HG03439 (cell line): ENCODE measurements at regions not wholly inside any gene's neighbourhood (a gene's known extent, or its start where the extent isn't known, plus 50 kb on each side); places are given as distances from the start of the nearest gene placed in this dataset.
"Not testable (repeated sequence)": the region's sequence is repeated elsewhere in the genome, so short reads cannot be mapped to it uniquely, and the experiment has no call there.

Experiments used
- ATAC-seq: cut with Tn5 transposase; IDR thresholded peaks from one replicate; pipeline ENCODE4 v1.9.1; 2021; ENCODE audit warnings: mild to moderate bottlenecking, moderate library complexity; ENCODE audit not compliant: unreplicated experiment

GRCh38 chr2:34176693-34177092, 577.6 kb upstream of the FAM98A start:
- no peak for ATAC-seq

- ATAC-seq: no peak
These were observed 575.4 kb upstream of the FAM98A start for GRCh38 chr2:34174506-34174905.

- ATAC-seq: no peak
These were observed 563.1 kb upstream of the FAM98A start for GRCh38 chr2:34162231-34162630.

GRCh38 chr2:34161549-34161948, 562.5 kb upstream of the FAM98A start:
- no peak for ATAC-seq

- no peak for ATAC-seq
These were observed 560.8 kb upstream of the FAM98A start for GRCh38 chr2:34159901-34160300.

GRCh38 chr2:34153484-34153883, 554.4 kb upstream of the FAM98A start:
- no peak for ATAC-seq

- no peak for ATAC-seq
These were observed 548.7 kb upstream of the FAM98A start for GRCh38 chr2:34147780-34148179.

- ATAC-seq: no peak
These were observed 544.0 kb upstream of the FAM98A start for GRCh38 chr2:34143149-34143548.

- ATAC-seq: not testable (repeated sequence)
These were observed 543.5 kb upstream of the FAM98A start for GRCh38 chr2:34142531-34143008.

GRCh38 chr2:34133065-34133464, 534.0 kb upstream of the FAM98A start:
- not testable (repeated sequence) for ATAC-seq

- ATAC-seq: no peak
These were observed 527.2 kb upstream of the FAM98A start for GRCh38 chr2:34126279-34126678.

- no peak for ATAC-seq
These were observed 525.1 kb upstream of the FAM98A start for GRCh38 chr2:34123996-34124785.

- no peak for ATAC-seq
These were observed 522.0 kb upstream of the FAM98A start for GRCh38 chr2:34121076-34121475.

GRCh38 chr2:34115076-34115475, 516.0 kb upstream of the FAM98A start:
- no peak for ATAC-seq

GRCh38 chr2:34112161-34112560, 513.1 kb upstream of the FAM98A start:
- no peak for ATAC-seq

GRCh38 chr2:34110392-34110791, 511.3 kb upstream of the FAM98A start:
- no peak for ATAC-seq

- no peak for ATAC-seq
These were observed 508.7 kb upstream of the FAM98A start for GRCh38 chr2:34107811-34108210.

GRCh38 chr2:34105006-34105767, 506.1 kb upstream of the FAM98A start:
- ATAC-seq: no peak

GRCh38 chr2:34104601-34105000, 505.5 kb upstream of the FAM98A start:
- ATAC-seq: no peak

- ATAC-seq: no peak
These were observed 504.3 kb upstream of the FAM98A start for GRCh38 chr2:34103437-34103836.

- no peak for ATAC-seq
These were observed 503.2 kb upstream of the FAM98A start for GRCh38 chr2:34102339-34102738.

- no peak for ATAC-seq
These were observed 500.3 kb upstream of the FAM98A start for GRCh38 chr2:34099377-34099776.
